IPS-NIHi7 (cell line): ENCODE measurements at regions not wholly inside any gene's neighbourhood (a gene's known extent, or its start where the extent isn't known, plus 50 kb on each side); places are given as distances from the start of the nearest gene placed in this dataset.
A peak's percentile ranks its signal among the peaks of the same experiment; 100 is the strongest.

Experiments
- DNase-seq: peaks from one replicate; pipeline ENCODE4 v3.0.0; 2012; ENCODE audit warnings: mixed read lengths; ENCODE audit errors: extremely low spot score

DNA sequence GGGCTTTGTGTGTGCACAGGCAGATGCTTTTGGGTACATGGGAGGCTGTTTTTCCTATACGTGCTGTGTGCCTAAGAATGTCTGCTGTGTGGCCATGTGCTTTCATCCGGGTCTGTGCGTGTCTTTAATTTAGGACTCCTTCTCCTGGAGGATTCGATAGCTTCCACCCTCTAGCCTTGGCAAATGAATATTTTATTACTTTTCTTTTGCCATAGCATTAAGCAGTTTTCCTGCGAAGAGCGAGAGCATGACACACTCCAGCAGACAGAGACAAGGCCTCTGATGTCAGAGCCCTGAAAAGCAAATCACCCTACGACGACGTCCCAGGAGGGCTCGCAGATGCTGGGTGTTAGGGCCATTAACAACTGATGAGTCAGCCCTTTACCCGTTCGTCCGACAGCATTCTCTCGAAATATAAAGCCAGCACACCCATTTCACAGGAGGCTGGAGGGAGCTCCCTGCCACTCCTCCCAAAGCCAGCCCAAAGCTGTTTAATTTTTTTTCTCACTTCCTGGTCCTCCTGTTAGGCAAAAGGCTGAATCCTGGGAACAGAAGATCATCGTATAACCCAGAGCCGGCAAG is 311.3 kb upstream of the ZMIZ1 start:
- DNase-seq: peak; percentile 34

DNA sequence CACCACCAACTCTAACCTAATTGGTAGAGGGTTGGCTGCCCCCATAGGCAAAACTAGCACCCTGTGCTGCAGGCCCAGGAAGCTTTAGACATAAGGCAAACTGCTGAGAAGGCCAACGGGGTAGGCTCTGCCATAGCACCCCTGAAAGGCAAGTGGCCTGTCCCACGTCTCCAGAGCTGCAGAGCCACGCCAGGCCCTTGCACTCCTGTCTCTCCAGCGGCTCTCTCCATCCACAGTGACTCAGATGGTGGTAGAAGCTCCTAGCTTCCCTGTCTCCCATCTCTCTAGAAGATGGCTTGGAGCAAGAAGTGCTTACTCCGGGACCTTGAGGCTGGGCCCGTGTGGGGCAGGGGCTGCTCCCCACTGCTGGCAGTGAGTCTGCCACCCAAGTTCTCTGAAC is 310.6 kb upstream of the ZMIZ1 start:
- DNase-seq: no peak

DNA sequence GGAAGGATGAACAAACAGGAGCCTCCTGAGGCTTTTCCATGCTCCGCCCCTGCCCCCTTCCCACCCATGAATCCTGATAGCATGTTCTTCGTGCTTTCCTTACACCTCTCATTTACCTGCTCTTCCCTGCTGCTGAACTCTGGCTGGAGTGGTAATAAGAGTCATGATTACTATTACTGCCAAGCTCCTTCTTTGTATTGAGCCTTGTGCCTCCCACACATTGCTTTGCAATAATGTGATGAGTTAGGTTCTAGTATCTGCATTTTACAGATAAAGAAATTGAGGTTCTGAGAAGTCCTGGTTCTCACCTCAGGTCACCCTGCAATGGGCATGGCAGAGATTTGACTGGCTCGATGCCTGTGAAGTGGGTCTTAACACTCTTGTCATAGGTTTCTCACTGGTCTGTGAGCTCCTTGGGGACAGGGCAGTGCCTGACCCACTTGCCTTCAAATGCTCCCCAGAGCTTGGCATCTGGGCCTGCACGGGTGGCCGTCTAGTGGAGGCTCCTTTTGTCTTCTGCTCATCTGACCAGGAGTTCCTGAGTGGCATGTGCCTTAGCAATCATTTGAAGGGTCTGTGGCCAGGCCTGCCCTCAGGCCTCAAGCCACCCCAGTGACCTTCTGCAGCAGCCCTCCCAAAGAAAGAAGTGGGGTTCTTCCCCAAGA is 309.2 kb upstream of the ZMIZ1 start:
- DNase-seq: no peak

DNA sequence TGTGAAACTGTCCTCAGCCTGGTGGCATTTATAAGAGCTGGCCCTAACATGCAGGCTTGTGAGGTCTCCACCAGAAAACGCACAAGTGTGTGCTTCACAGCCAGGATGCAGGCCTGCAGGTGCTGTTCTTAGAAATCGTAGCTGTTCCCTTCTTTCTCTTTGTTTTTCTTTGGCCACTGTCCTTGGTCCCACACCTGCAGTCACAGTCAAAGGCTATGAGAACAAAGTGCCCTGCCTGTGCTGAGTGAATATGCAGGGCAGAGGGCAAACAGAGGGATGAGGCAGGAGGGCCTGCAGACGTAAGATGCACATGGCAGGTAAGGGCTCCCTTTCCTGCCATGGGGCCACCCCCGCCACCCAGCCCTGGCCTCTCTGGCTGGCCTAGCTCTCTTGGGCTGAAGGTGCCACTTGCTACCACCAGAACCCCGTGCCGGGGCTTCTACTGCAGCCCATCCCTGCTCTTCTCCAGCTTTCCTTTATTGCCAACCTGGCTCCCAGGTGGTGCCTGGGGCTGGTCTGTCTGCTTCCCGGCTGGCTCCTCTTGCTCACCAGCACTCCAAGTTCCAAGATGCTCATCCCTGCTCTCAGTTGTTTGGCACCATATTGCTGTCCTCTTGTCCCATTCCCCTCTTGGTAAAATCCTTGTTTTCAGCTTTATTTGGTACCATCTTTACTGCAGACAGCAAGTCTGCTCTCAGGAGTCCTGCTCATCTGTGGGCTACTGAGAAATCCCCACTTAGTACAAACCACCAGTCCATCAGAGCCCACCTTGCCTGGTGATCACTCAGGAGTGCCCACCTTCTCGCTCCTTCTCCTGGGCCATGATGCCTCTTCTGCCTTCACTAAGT is 308.1 kb upstream of the ZMIZ1 start:
- no peak for DNase-seq

DNA sequence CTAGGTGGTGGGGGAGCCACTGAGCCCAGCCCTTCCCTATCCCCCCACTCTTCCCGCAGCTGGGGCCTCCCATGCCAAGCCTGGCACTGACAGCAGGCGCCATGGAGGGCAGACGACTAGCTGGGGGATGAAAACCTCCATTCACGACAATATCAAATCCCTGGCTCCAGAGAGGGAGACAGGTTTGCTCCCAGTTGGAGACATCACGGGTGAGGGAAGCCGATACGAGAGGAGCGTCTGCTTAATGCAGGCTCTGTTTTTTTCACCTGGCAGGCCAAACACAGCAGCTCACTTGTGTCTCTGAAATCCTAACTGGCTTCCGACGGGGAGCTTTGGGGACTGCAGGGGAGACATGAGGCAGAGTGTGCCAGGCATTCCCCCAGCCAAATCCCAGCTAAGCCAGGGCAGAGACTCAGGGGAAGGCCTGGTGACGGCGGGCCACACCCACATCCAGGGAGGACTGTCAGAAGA is 307.4 kb upstream of the ZMIZ1 start:
- no peak for DNase-seq

DNA sequence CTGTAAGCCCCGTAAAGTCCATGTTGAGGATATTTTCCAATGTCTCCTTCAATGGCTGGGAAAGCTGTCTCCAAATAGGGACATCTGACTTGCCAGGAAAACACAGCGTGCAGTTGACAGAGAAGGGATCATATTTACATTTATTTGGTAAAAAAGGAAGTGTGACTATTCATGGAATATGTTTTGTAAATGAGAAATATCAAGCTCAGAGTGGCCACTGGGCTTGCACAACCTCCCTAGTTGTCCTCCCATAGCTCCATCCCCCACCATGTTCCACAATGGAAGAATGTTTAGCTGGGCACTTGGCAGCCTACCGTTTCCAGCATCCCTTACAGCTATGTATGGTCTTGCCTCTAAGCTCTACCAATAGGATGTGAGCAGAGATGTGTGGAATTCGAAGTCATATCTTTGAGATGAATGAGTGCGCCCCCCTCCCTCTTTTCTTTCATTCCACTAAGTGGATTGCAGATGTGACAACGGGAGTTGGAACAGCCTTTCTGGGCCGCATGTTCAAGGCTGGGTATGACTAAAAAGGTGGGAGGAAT is 306.6 kb upstream of the ZMIZ1 start:
- no peak for DNase-seq

DNA sequence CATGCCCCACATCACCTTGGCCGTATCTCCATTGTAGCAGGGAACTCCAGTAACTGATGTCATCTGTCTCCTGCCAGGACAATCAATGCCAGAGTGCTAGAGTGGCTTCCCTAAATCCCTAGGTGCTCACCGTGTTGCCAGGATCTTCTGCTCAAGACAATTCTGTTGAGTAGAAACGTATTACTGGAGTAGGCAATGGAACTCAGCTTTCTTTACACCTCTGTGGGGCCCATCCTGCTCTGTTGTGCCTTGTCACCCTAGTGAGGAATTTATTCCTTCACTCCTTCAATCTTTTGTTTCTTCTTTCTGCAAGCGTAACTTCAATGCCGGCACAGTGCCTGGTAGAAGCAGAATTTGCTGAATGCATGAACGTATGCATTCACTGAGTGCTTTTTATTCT is 305.5 kb upstream of the ZMIZ1 start:
- DNase-seq: no peak

DNA sequence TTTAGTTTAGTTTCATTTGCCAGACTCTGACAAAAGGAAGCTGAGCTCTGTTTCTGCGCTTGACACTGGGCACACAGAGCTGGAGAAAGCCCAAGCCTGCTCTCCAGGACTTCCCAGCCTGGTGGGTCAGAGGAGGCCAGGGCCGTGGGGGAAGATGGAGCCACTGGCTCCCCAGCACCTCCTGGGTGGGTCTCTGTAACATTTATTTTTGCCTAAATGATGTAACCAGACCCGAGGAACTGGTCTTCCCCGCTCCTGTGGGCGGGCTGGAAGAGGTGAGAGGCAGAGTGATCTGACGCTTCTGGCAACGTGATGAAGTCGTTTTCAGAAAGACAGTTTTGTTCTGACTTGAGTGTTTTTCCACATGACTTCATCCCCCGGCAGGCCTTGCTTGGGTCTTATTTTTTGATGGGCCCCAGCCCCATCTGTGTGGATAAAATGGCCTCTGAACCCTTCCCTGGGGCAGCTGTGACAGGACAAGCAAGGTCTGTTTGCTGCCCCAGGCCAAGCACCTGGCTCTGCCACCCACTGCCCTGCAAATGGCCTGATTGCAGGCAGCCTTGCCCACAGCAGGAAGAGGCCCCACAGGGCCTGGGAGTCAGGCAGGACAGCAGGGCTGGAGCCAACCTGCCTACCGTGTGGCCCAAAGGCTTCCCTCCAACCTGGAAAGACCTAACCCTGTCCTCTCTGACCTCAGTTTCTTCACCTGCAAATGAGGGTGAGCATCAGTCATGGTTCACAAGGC is 304.9 kb upstream of the ZMIZ1 start:
- DNase-seq: no peak

DNA sequence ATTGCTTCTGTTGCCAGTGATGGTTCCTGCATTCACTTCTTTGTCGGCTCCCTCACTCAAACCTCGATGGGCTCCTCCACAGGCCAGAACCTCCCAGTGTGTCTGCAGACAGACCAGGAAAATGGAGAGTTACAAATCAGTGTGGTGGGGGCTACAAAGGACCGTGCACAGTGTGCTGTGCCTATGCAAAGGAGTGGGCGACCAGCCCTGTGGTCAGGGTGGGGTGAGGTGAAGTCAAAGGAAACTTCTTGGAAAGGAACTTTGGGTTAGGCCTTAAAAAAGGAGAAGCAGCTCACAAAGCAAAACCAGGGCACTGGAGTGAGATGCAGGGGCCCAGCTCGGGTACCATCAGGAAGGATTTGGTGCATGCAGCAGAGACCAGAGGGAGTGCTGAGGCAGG is 304.3 kb upstream of the ZMIZ1 start:
- no peak for DNase-seq

DNA sequence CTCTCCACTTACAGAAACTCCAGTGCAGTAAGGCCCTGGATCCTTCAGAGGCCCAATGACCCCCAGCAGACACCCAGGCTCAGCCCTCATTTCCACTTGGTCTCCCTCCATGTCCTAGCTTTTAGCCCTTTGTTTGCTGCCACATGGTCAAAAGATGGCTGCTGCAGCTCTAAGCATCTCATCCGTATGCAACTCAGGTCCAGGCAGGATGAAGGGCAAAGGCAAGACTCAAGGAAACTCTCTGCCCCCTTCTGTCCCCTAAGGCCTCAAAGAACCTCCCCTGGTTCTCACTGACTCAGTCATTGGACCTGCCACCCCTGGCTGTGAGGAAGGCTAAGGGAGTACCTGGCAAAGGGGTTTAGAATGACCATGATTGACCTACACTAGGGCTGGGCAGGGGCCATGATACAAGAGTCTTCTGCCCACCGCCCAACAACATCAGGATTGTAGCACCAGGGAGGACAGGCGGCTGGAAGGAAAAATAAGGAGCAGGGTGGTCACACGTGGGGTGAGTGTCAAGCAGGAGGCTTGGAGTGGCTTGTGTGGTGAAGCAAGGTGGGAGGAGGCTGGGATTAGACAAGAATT is 303.8 kb upstream of the ZMIZ1 start:
- no peak for DNase-seq

DNA sequence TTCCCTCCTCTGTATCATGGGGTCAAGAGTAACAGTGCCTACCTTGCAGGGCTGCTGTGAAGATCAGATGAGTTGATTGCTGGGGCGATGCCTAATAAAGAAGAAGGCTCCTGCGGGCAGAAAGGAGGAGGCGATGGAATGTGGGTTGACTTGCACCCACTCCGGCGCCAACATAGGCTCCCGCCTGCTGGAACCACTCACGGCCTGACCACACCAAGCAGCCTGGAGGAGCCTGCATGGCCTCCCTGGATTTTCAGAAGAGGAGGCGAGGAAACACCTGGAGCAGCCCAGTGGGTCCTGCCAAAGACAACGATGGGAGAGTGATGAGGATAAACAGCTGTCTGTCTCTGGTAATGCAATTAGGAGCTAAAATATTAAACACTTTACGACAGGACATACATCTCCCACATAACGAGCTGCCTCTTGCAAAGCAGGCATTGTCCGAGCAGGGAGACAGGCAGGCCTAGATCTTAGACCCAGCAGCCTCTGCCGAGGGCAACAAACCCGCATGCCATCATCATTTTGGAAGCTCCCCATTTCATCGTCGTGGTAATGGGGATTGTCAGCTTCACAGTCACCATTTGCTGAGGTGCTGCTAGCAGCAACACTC is 302.9 kb upstream of the ZMIZ1 start:
- DNase-seq: no peak

DNA sequence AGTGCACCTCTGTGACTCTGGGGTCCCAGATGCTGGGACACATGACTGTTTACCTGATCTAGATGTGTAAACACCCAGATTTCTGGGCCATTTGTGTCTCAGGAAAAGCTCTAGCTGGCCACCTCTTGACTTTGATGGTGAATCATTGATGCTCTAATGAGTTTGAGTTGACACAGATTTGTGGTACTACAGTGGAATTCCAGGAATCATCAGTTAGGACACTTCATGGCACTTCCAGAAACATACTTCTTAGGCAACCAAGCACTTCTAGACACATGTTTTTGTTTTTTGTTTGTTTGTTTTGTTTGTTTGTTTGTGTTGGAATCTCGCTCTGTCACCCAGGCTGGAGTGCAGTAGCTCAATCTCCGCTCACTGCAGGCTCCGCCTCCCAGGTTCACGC is 302.2 kb upstream of the ZMIZ1 start:
- no peak for DNase-seq

DNA sequence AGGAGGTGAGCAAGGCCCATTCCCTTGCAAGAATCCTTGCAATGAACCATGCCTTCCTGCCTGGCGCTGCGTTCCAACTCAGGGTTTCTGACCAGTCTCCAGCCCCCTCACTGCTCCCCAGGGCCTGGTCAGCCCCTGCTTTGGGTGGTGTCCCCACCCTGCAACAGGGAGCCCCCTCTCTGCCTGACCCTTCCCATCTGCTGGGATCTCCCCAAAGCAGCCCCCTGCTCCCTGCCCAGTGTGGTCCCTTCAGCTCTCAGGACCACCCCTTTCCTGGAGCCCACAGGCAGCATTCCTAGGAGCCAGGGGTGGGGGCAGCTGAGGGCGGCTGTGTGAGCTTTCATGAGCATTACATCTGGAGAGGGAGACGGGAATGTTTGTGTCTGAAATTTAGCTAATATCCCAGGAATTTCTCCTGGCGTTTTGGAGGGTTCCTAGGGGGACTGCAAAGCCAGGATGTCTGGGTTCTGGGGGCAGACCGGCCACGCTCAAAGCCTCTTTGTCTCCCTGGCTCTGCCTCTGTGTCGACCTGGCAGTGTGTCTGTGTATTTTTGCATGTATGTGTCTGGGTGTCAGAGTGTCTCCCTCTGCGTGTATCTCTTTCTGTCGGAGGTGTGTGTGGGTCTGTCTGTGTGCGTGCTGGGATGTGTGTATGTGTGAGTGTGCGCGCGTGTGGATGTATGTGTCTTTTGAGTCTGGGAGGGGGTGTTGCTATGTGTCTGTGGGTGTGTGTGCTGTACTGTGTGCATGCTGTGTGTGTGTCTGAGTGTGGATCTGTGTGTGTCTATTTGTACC is 300.5 kb upstream of the ZMIZ1 start:
- no peak for DNase-seq

DNA sequence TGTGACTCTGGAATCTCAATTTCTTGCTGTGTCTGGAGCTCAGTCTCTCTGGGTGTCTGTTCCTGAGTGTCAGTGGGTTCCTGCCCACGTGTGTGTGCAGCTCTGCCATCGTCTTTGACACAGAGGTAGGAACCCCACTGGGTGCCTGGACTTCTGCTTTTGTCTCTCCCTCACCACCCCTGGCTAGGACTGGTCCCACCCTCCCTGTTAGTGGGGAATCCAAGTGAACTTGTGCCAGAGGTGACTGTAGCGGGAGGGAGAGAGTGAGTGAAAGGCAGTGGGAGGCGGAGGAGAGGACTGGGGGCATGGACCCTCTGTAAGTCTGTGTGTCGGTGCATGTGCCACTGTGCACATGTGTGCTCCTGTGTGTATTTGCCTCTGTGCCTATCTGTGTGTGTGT is 299.9 kb upstream of the ZMIZ1 start:
- no peak for DNase-seq

DNA sequence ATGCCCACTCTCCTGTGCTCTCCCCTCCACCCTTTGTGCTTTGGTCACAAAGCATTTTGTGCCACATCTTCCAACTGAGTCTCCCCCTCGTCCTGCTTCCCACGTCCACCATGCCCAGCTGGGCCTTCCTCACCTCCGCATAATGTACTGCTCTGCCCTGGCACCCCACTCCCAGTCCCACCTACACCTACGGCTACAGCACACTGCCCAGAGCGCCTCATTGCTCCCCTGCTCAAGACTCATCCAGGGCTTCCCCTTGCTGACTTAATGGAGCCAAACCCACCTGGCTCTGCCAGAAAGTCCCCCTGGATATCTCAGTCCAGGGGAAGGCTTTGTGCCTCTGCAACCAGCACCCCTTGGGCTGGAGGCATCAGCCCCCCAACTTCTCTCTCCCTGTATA is 299.2 kb upstream of the ZMIZ1 start:
- DNase-seq: no peak

DNA sequence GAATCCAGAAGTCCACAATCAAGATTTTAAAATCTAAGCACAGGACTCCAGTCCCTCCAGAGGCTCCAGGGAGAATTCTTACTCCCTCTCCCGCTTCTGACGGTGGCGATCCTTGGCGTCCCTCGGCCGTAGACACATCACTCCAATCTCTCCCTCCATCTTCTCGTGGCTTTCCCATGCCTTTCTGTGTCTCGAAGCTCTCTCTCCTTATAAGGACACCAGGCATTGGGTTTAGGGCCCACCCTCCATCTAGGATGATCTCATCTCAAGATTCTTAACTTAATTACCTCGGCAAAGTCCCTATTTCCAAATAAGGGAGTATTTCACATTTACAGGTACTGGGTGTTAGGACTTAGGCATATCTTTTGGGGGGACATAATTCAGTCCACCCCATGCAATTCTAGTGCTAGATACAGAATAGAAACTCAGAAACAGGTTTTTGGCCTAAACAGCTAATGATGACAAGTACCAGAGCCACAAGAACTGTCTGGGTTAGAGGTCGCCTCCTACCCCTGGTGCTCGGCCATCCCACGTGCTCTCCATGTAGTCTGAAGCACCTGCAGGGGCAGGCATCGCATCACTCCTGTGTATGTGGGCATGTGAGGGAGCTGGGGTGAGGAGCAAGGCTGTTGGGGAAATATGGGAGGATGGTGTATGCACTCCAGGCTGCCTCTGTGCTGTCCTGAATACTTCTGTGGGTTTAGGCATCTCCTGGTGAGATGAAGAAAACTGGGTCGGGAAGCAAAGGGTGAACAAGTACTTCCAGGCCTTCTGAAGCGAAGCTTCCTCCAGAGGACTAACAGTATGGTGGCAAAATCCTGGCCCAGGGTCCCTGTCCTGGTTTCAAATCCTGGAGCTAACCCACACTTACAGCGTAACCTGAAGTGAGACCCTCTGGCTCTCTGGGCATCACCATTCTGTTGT is 298.3 kb upstream of the ZMIZ1 start:
- no peak for DNase-seq

DNA sequence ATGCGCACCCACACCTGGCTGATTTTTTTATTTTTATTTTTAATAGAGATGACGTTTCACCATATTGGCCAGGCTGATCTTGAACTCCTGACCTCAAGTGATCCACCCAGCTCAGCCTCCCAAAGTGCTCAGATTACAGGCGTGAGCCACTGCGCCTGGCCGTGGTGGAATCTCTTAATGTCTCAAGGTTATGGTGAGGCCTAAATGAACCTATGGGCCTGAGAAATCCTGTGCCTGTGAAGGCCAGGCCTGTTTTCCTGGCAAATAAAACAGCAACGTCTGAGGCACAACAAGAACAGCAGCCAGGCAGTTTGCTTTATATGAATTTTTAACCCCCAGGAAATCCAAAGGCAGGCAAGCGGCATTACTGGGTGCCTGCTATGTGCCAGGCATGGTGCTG is 297.5 kb upstream of the ZMIZ1 start:
- DNase-seq: no peak

DNA sequence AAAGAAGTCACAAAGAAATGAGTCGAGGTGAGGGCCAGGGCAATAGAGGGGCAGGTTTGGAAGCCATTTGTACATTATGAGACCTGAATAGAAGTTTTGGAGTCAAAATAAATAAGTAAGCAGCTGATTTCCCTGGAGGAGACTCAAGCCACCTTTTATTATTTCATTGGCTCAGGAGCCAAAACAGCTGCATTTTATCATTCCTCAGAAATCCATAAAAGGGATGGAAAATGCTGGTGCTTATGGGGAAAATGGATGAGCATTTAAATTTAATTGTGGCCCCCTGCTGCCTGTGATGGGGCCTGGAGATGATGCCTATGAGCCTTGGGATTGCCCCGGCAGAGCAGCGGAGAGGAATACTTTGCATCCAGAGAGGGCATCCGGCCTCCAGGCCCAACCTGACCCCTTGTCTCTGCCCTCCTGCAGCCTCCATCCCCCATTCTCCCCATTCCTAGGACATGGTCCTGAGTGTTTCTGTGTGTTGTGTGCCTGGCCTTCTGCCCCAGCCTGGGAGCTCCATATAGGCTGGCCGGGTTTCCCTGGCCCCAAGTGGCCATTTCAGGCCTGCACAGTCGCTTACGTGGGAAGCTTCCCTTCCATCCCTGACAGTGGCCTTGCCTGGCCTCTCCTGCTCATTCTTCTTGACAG is 296.8 kb upstream of the ZMIZ1 start:
- DNase-seq: no peak

DNA sequence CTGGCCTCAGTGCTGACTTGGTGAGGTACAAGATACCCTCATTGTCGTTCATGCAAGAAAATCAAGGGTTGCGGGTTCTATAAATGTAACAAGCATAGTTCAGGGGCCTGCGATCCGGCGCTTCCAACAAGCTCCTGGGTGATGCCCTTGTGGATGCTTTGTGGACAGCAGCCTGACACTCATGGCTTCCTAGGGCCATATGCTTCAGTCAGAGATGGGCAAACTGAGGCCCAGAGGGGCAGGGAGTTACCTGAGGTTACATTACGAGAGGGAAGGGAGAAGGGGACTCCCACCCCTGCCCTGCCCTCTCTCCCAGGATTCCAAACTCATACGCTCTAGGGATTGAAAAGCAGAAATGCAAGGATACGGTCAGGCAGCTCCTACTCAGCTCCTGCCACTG is 296.3 kb upstream of the ZMIZ1 start:
- DNase-seq: no peak
